ENCODE measurements at regions not wholly inside any gene's neighbourhood (a gene's known extent, or its start where the extent isn't known, plus 50 kb on each side); places are given as distances from the start of the nearest gene placed in this dataset.

GRCh38 chr4:98758182-98758581 is 99.8 kb upstream of the TSPAN5 start:
- DNase-seq, result no peak

DNA sequence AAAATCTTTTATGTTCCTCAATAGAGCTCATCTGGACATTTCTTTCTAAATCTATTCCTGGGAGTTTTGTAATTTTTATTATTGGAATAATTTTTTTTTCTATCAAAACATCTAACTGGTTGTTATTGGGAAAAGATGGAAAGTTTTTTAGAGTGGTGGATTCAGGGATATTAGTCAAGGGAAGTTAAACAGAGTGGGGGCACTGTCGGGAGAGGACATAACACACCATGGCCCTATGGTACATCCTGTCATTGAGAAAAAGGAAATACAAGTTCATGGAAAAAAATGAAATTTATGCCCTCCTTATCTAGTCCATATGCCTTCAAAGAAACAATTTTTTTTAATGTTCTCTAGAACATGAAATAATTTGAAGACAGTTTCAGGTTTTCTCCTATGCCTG is 96.3 kb upstream of the TSPAN5 start:
- no peak for DNase-seq

- no peak for DNase-seq
Measured at GRCh38 chr4:98749206-98749605, 90.8 kb upstream of the TSPAN5 start.

- no peak for DNase-seq
Measured at GRCh38 chr4:98748609-98749008, 90.2 kb upstream of the TSPAN5 start.

GRCh38 chr4:98747393-98748091 is 89.1 kb upstream of the TSPAN5 start:
- peak; percentile 11 for DNase-seq

GRCh38 chr4:98746936-98747335 is 88.5 kb upstream of the TSPAN5 start:
- DNase-seq, result no peak

GRCh38 chr4:98746530-98746929 is 88.1 kb upstream of the TSPAN5 start:
- DNase-seq, result no peak

GRCh38 chr4:98745366-98745765 is 87.0 kb upstream of the TSPAN5 start:
- no peak for DNase-seq

GRCh38 chr4:98744372-98745150 is 86.2 kb upstream of the TSPAN5 start:
- DNase-seq, result no peak

- DNase-seq, result no peak
Measured at GRCh38 chr4:98741952-98742351, 83.5 kb upstream of the TSPAN5 start.

DNA sequence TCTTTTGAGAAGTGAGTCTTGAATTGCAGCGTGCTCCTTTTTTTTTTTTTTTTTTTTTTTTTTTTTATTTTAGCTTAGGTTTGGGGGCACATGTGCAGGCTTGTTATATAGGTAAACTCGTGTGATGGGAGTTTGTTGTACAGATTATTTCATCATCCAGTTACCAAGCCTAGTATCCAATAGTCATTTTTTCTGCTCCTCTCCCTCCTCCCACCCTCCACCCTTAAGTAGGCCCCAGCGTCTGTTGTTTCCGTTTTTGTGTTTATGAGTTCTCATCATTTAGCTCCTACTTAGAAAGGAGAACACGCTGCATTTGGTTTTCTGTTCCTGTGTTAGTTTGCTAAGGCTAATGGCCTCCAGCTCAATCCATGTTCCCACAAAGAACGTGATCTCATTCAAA is 81.3 kb upstream of the TSPAN5 start:
- DNase-seq, result no peak

- DNase-seq, result no peak
Measured at GRCh38 chr4:98733601-98734000, 75.2 kb upstream of the TSPAN5 start.

DNA sequence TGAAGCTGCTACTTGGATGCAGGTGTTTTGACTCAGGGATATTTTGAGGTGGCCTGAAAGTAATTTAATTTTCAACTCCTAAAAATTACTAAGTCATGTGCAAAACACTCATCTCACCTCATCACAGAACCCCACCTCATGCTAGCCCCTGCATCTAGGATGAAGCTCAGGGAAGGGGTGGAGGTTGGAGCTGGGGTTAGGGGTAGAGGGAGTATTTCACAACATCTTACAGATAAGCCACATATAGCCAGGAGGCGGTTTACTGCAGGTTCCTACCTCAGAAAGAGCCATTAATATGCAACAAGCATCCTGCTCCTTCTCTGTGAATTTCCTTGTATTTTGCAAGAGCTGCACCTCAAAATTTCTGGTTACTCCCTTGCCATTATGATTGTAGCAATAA is 70.5 kb upstream of the TSPAN5 start:
- no peak for DNase-seq

GRCh38 chr4:98728433-98728832 is 70.0 kb upstream of the TSPAN5 start:
- no peak for DNase-seq

- DNase-seq, result no peak
Measured at GRCh38 chr4:98722000-98722399, 63.6 kb upstream of the TSPAN5 start.

- DNase-seq, result no peak
Measured at GRCh38 chr4:98720871-98721480, 62.6 kb upstream of the TSPAN5 start.

- DNase-seq, result no peak
Measured at GRCh38 chr4:98716796-98717195, 58.4 kb upstream of the TSPAN5 start.

DNA sequence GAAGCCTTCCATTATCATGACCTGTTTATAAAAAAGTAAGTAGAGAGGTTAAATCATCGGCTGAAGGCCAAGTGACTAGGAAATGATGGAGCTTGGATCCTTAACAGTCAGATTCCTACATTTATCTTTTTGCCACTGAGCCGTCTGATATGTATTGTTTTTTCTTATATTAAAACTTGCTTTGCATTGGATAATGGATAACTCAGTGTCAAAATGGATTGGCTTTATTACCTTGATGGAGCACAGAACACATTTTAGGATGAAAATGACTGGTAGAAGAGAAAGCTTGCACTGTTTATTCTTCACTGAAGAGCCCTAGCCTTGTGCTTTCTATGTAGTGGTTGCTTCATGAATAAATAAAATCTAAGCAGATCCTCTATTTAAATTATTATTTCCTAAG is 54.2 kb upstream of the TSPAN5 start:
- no peak for DNase-seq

DNA sequence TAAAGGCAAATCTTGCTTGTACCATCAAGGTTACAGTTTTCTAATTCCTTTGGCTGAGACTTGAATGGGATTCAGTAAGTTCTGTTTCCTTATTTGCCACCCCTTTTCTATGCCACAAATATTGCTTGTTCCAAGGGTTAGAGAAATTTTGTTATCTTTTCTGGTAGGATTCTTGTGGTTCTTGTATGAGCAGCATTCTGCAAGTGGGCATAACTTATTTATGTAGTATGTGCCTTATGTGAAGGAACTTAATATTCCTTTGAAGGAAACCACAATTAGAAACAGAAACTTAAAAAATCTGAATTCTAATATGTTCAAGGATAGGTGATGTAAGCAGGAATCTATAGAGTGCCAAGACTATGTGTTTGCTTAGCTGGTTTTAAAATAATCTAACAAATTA is 53.1 kb upstream of the TSPAN5 start:
- no peak for DNase-seq

DNA sequence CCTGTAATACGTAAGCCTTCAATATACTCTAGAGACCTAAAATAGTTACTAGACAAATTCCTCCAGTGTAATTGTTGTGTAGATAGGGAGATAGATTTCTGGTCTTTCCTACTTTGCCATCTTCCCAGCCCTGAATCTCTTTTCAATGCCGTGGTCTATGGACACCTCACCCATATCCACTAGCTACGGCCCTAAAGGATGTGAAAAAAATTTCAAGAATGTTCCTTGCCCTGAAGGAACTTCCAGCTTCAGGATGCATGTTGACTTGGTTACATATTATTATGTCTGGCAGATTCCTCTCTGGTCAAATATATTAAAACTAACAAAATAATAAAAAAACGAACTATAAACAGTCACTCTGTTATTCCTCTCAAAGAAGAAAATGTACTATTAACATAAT is 52.4 kb upstream of the TSPAN5 start:
- no peak for DNase-seq
